GM12892 (cell line): ENCODE measurements at regions not wholly inside any gene's neighbourhood (a gene's known extent, or its start where the extent isn't known, plus 50 kb on each side); places are given as distances from the start of the nearest gene placed in this dataset.

Experiments
- POLR2A ChIP-seq: IDR thresholded peaks from 2 replicates; pipeline ENCODE4 v1.6.1; 2011; ENCODE audit warnings: low read depth, low read length, control low read depth
- POLR2AphosphoS5 ChIP-seq: IDR thresholded peaks from 2 replicates; pipeline ENCODE4 v1.6.1; 2011; ENCODE audit warnings: low read depth, low read length, control low read depth
- TAF1 ChIP-seq: IDR thresholded peaks from 2 replicates; pipeline ENCODE4 v1.6.1; 2011; ENCODE audit warnings: low read depth, mild to moderate bottlenecking, control low read depth, low read length, borderline replicate concordance

DNA sequence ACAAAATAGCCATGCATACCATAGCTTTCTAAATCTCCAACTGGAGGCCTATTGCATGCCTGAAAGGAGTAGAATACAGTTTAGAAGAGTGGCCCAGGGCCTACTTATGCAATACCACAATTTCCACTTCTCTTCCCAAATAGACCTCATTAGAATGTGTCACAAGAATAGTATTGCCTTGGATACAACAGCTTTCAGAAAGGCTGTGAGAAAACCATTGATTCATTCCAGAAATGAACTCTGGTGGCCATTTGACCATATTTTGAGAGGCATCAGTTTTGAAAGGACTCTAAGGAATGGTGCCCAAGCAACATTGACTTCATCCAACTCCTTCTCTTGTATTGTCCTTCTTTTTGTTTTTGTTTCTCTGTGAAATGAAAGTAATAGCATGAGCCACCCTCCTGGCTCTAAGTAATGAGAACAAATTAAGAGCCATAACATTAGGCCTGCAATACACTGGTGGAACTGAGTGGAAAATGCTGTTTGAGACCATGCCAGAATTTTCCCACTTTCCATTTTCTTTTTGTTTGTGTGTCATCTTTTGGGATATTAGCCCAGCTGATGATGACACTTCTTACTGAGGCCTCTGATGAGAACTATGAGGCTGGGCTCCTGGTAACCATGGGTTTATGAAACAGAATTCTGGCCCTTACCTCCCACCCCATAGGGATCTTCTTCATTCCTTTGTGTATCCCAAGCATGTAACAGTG lies 90.2 kb downstream of the TMEM174 start:
- TF ChIP-seq POLR2A (no peak), TAF1 (no peak), POLR2AphosphoS5 (no peak)
